Mucosa of descending colon (tissue), 3 donors: ENCODE measurements at regions not wholly inside any gene's neighbourhood (a gene's known extent, or its start where the extent isn't known, plus 50 kb on each side); places are given as distances from the start of the nearest gene placed in this dataset.

Experiments used
- ATAC-seq: fragments of 200-7000 bp; cut with Tn5 transposase; one replicate; pipeline ENCODE4 v1.9.1; 2020; ENCODE audit warnings: mild to moderate bottlenecking, moderate library complexity
- DNase-seq, 3 donors: peaks; one replicate each; pipeline ENCODE4 v3.0.0-alpha.2; 2020
- H3K36me3 ChIP-seq: fragments of 200-600 bp; one replicate; pipeline ENCODE4 v1.8.0; 2021; ENCODE audit warnings: low read depth, mild to moderate bottlenecking
- H3K4me1 ChIP-seq: fragments of 200-600 bp; one replicate; pipeline ENCODE4 v1.8.0; 2021; ENCODE audit warnings: low read depth, mild to moderate bottlenecking
- H3K4me3 ChIP-seq: fragments of 200-600 bp; one replicate; pipeline ENCODE4 v1.8.0; 2021; ENCODE audit warnings: mild to moderate bottlenecking
- H3K9me3 ChIP-seq: fragments of 200-600 bp; one replicate; pipeline ENCODE4 v1.8.0; 2021; ENCODE audit warnings: mild to moderate bottlenecking
- intact Hi-C, 2 donors: fragments of 100-400 bp; cut with DNase I in 1 of 2; cut with micrococcal nuclease in 1 of 2; formaldehyde crosslinking; loops; one replicate each; pipeline versions ENCODE4 v1.11.0 to v1.11.1; 2022; cut with DNase I, micrococcal nuclease
- TF ChIP-seq, protein P1 (sequence below): fragments of 200-600 bp; IDR thresholded peaks from one replicate; pipeline ENCODE4 v1.8.0; 2022; ENCODE audit warnings: antibody characterized with exemption, mild to moderate bottlenecking
- donor health status: DM: no; HTN: no; CAD: no; lungs with moderate emphysema.
- donor health status: DM: no; HTN: no; CAD: no.
- donor health status: DM: no; HTN: yes; CAD: no.

DNA sequence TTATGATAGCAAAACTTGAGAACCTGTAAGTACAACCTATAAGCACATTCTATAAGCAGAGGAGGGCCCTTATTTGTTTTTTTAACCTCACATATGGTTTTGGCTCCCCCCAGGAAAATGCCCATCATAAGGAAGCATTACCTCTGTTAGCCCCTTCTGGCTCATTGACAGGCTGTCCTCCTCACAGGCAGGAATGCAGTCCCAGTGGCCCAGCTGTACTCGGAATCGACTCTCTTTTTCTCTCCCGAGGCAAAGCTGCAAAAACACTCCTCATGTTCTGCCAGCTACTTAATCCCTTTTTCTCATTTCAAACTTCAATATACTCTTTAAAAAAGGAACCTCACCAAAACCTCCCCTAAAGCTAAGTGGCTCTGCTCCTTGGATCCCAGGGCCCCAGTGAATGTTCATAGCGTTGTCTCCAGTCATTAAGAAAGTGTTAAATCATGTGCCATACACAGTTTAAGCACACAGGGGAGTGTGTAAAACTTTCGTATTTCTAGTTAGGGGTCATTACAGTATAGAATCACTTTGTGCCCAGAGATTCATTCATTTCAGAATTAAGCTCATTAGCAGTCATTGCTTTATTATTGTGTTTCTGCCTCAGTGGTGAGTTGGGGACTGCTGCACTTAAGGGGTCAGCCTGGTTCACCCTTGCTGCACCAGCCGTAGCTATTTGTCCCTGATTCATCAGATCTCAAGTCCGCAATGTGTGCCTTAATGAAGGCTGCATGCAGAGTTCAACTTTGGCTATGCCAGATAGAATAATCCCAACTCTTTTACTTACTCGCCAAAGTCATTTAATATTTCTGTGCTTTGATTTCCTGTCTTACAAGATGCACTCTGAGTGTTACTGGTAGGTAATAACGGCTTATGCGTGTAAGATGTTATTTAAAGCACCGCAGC, 57.6 kb downstream of the JRKL start:
- no peaks in the 10 kb centered on the region for H3K36me3 ChIP-seq
- H3K9me3 ChIP-seq: no peaks in the 10 kb centered on the region
- ATAC-seq (no peak), DNase-seq (no peak)
- intact Hi-C loops: no loop called here
- H3K4me3 ChIP-seq: no peak overlapping the region
- TF ChIP-seq, protein P1, sequence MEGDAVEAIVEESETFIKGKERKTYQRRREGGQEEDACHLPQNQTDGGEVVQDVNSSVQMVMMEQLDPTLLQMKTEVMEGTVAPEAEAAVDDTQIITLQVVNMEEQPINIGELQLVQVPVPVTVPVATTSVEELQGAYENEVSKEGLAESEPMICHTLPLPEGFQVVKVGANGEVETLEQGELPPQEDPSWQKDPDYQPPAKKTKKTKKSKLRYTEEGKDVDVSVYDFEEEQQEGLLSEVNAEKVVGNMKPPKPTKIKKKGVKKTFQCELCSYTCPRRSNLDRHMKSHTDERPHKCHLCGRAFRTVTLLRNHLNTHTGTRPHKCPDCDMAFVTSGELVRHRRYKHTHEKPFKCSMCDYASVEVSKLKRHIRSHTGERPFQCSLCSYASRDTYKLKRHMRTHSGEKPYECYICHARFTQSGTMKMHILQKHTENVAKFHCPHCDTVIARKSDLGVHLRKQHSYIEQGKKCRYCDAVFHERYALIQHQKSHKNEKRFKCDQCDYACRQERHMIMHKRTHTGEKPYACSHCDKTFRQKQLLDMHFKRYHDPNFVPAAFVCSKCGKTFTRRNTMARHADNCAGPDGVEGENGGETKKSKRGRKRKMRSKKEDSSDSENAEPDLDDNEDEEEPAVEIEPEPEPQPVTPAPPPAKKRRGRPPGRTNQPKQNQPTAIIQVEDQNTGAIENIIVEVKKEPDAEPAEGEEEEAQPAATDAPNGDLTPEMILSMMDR: no peak
- no peaks in the 10 kb centered on the region for H3K4me1 ChIP-seq

DNA sequence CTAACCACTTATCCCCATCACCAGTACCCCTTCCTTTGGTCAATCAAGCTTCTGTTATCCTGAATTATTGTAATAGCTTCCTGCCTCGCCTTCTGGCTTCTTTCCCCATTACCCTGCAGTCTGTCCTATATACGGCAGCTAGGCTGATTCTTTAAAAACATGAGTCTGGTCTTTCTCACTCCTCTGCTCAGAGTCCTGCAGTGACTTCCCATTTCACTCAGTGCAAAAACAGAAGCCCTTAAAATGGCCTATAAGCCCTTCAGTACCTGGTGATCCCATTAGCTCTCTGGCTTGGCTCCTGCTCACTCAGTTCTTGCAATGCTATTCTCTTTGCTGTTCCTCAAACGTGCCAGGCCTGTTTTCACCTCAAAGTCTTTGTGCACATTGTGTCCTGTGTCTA, 58.4 kb downstream of the JRKL start:
- no peak for ATAC-seq
- H3K9me3 ChIP-seq: no peaks in the 10 kb centered on the region

DNA sequence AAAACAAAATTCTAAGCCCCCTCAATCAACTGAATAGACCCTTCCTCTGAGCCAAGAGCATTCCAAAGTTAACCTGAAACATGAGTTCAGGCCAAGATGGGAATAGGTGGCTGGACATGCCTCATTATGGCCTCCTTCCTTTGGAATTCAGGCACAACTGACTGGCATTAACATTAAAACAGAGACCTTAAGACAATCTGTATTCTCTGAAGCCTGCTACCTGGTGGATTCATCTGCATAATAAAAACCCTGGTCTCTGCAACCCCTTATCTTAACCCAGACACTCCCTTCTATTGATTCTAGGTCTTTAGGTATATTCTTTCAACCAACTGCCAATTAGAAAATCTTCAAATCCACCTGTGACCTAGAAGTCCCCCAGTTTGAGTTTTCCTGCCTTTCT, 66.3 kb downstream of the JRKL start:
- no peaks in the 10 kb centered on the region for H3K4me1 ChIP-seq
- DNase-seq (no peak), ATAC-seq (no peak)
- intact Hi-C loops: no loop called here
- H3K4me3 ChIP-seq: no peak overlapping the region
- TF ChIP-seq, protein P1: no peak
- no peaks in the 10 kb centered on the region for H3K9me3 ChIP-seq
- H3K36me3 ChIP-seq: no peaks in the 10 kb centered on the region

More for the DNA sequence above, 58.4 kb downstream of the JRKL start:
- TF ChIP-seq, protein P1: no peak
- intact Hi-C loops: no loop called here
- no peaks in the 10 kb centered on the region for H3K36me3 ChIP-seq
- no peak for DNase-seq
- no peak overlapping the region for H3K4me3 ChIP-seq
- H3K4me1 ChIP-seq: no peaks in the 10 kb centered on the region

DNA sequence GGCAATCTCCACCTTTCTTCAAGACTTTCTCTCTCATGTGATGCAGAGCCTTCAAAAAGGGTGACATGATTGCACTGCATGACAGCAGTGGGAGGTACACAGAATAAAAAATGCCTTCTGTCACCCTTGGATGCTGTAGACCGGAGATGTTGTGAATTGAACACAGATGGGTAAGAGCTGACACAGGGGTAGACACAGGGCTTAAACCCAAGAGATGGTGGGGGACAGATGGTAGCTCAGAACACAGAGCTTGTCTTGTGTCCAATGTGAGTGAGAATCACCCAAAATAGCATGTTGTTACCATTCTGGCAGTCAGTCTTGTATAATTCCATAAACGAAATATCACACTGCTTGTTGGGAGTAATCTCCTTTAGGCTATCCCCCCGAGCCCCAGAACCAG, 69.9 kb downstream of the JRKL start:
- DNase-seq (no peak), ATAC-seq (no peak)
- TF ChIP-seq, protein P1: no peak
- Histone ChIP-seq H3K4me1 (peaks cover 3% of the 10 kb centered on the region), H3K4me3 (no peak overlapping the region), H3K9me3 (no peaks in the 10 kb centered on the region), H3K36me3 (no peaks in the 10 kb centered on the region)
- intact Hi-C loops: loop anchor here in 1 of 2 donors (5.0 kb wide), 1 partner anchor 683 kb away; no protein-coding TSS in a partner anchor

DNA sequence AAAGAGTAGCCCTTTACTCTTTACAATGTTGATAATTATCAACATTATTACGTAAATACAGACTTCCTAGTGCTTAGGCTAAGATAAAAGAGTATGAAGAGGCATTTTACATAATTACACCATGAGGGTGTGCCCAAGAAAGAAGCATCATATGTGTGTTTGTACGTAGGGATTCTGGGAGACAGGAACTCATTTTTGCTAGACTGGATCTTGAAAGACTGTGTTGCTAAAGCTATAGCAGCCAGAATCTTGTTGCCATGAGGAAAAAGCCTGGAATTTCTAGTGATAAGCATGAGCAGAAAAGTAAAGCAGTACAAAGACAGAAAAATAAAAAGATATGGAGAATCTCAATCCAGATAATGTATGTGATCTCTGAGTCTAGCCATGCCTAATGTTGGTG, 72.1 kb downstream of the JRKL start:
- no peak for ATAC-seq
- Histone ChIP-seq H3K4me3 (no peak overlapping the region), H3K9me3 (no peaks in the 10 kb centered on the region), H3K36me3 (no peaks in the 10 kb centered on the region), H3K4me1 (peaks cover 3% of the 10 kb centered on the region)
- intact Hi-C loops: loop anchor here in 1 of 2 donors (5.0 kb wide), 1 partner anchor 680 kb away; no protein-coding TSS in a partner anchor
- no peak for DNase-seq
- TF ChIP-seq, protein P1: no peak
